Neural cell (in vitro differentiated cells): ENCODE measurements at regions not wholly inside any gene's neighbourhood (a gene's known extent, or its start where the extent isn't known, plus 50 kb on each side); places are given as distances from the start of the nearest gene placed in this dataset.
"Not testable (repeated sequence)": the region's sequence is repeated elsewhere in the genome, so short reads cannot be mapped to it uniquely, and the experiment has no call there.

Source experiments
- H2AFZ ChIP-seq: fragments of 200-600, 300-800 bp; sonication (generic), shearing (Covaris generic); 2 replicates; pipeline ENCODE4 v1.6.0; 2014; ENCODE audit warnings: low read depth, mild to moderate bottlenecking, antibody characterized with exemption, low read length, moderate library complexity
- H3F3A ChIP-seq: fragments of 200-600 bp; shearing (Covaris generic); 2 replicates; pipeline ENCODE4 v1.6.1; 2016; ENCODE audit warnings: mild to moderate bottlenecking, moderate library complexity, mixed read lengths, antibody characterized with exemption, low read length; ENCODE audit not compliant: insufficient read depth, poor library complexity, severe bottlenecking
- H3K27ac ChIP-seq: fragments of 200-600, 300-800 bp; sonication (generic), shearing (Covaris generic); 2 replicates; pipeline ENCODE4 v1.5.1; 2014; ENCODE audit warnings: mild to moderate bottlenecking, low read length, moderate library complexity
- H3K27me3 ChIP-seq: fragments of 300-800, 200-600 bp; sonication (generic), shearing (Covaris generic); 2 replicates; pipeline ENCODE4 v1.6.0; 2014; ENCODE audit warnings: mild to moderate bottlenecking, low read depth, low read length, moderate library complexity; ENCODE audit not compliant: insufficient read depth
- H3K36me3 ChIP-seq: fragments of 300-800, 200-600 bp; sonication (generic), shearing (Covaris generic); 2 replicates; pipeline ENCODE4 v1.5.1; 2014; ENCODE audit warnings: mild to moderate bottlenecking, antibody characterized with exemption, low read length, moderate library complexity; ENCODE audit not compliant: insufficient read depth
- H3K4me2 ChIP-seq: fragments of 300-800, 200-600 bp; sonication (generic), shearing (Covaris generic); 2 replicates; pipeline ENCODE4 v1.6.0; 2014; ENCODE audit warnings: mild to moderate bottlenecking, low read length
- H3K4me3 ChIP-seq: fragments of 300-800, 200-600 bp; sonication (generic), shearing (Covaris generic); 2 replicates; pipeline ENCODE4 v1.5.1; 2014; ENCODE audit warnings: mild to moderate bottlenecking, low read length, moderate library complexity
- H3K79me2 ChIP-seq: fragments of 200-600 bp; shearing (Covaris generic); replicated peaks from 2 replicates; pipeline ENCODE4 v1.6.0; 2014; ENCODE audit warnings: mild to moderate bottlenecking, low read length, moderate library complexity; ENCODE audit not compliant: insufficient read depth
- H3K9ac ChIP-seq: fragments of 300-800, 200-600 bp; sonication (generic), shearing (Covaris generic); 2 replicates; pipeline ENCODE4 v1.6.1; 2016; ENCODE audit warnings: mild to moderate bottlenecking, low read length, mixed read lengths
- H3K9me2 ChIP-seq: fragments of 200-600 bp; shearing (Covaris generic); 2 replicates; pipeline ENCODE4 v1.6.1; 2016; ENCODE audit warnings: mild to moderate bottlenecking, low read length, mixed read lengths; ENCODE audit not compliant: insufficient read depth
- H3K9me3 ChIP-seq: fragments of 200-600, 300-800 bp; sonication (generic), shearing (Covaris generic); 2 replicates; pipeline ENCODE4 v1.6.1; 2016; ENCODE audit warnings: mild to moderate bottlenecking, mixed run types, low read length, moderate library complexity, mixed read lengths
- H4K20me1 ChIP-seq: fragments of 200-600 bp; shearing (Covaris generic); 2 replicates; pipeline ENCODE4 v1.6.1; 2016; ENCODE audit warnings: mild to moderate bottlenecking, mixed run types; ENCODE audit not compliant: insufficient read depth
- CTCF ChIP-seq: fragments of 450-650 bp; IDR thresholded peaks from 2 replicates; pipeline ENCODE4 v1.5.1; 2014; ENCODE audit warnings: antibody characterized with exemption, mild to moderate bottlenecking, moderate library complexity; ENCODE audit not compliant: poor library complexity, severe bottlenecking
- EP300 ChIP-seq: fragments of 450-650 bp; conservative IDR thresholded peaks from 2 replicates; pipeline ENCODE4 v1.6.1; 2014; ENCODE audit warnings: antibody characterized with exemption, mild to moderate bottlenecking, moderate library complexity; ENCODE audit not compliant: poor library complexity, severe bottlenecking
- EZH2 ChIP-seq: fragments of 200-600, 300-800 bp; shearing (Covaris generic), sonication (generic); IDR thresholded peaks from 2 replicates; pipeline ENCODE4 v1.6.1; 2014; ENCODE audit warnings: antibody characterized with exemption, low read length, borderline replicate concordance, mild to moderate bottlenecking; ENCODE audit not compliant: insufficient read depth, poor library complexity, severe bottlenecking
- MXI1 ChIP-seq: fragments of 450-650 bp; conservative IDR thresholded peaks from 2 replicates; pipeline ENCODE4 v1.6.1; 2014; ENCODE audit warnings: antibody characterized with exemption, mild to moderate bottlenecking; ENCODE audit not compliant: poor library complexity, severe bottlenecking
- POLR2AphosphoS5 ChIP-seq: IDR thresholded peaks from 2 replicates; pipeline ENCODE4 v1.6.1; 2012
- RAD21 ChIP-seq: fragments of 450-650 bp; conservative IDR thresholded peaks from 2 replicates; pipeline ENCODE4 v1.6.1; 2014; ENCODE audit warnings: antibody characterized with exemption, mild to moderate bottlenecking, moderate library complexity
- REST ChIP-seq: IDR thresholded peaks from 2 replicates; pipeline ENCODE4 v1.6.1; 2012; ENCODE audit warnings: borderline replicate concordance
- SMC3 ChIP-seq: fragments of 450-650 bp; conservative IDR thresholded peaks from 2 replicates; pipeline ENCODE4 v1.6.1; 2014; ENCODE audit warnings: antibody characterized with exemption, mild to moderate bottlenecking, moderate library complexity; ENCODE audit not compliant: poor library complexity
- TAF1 ChIP-seq: IDR thresholded peaks from 2 replicates; pipeline ENCODE4 v1.6.1; 2012; ENCODE audit warnings: low read depth

- Histone ChIP-seq H4K20me1 (no peaks in the 10 kb centered on the region), H3K79me2 (no peaks in the 10 kb centered on the region), H3K36me3 (no peaks in the 10 kb centered on the region), H3F3A (no peaks in the 10 kb centered on the region), H3K9me3 (no peaks in the 10 kb centered on the region), H3K27me3 (no peaks in the 10 kb centered on the region), H3K4me2 (no peak overlapping the region), H3K4me3 (no peak overlapping the region), H3K9me2 (no peaks in the 10 kb centered on the region), H2AFZ (no peak overlapping the region), H3K9ac (no peak overlapping the region), H3K27ac (no peak overlapping the region)
- no peak for TF ChIP-seq SMC3
- no peak for TF ChIP-seq TAF1
- TF ChIP-seq MXI1: no peak
- TF ChIP-seq EZH2: no peak
- TF ChIP-seq POLR2AphosphoS5: no peak
Observed at GRCh38 chr12:47308672-47309071, 228.9 kb upstream of the AMIGO2 start.

- Histone ChIP-seq H3K36me3 (no peaks in the 10 kb centered on the region), H3K4me3 (no peak overlapping the region), H3K9me2 (no peaks in the 10 kb centered on the region), H2AFZ (no peak overlapping the region), H3K27ac (no peak overlapping the region), H3K27me3 (no peaks in the 10 kb centered on the region), H3F3A (no peaks in the 10 kb centered on the region), H3K4me2 (no peak overlapping the region), H3K9ac (no peak overlapping the region), H3K9me3 (no peaks in the 10 kb centered on the region), H3K79me2 (no peaks in the 10 kb centered on the region), H4K20me1 (no peaks in the 10 kb centered on the region)
- no peak for TF ChIP-seq POLR2AphosphoS5
- no peak for TF ChIP-seq EZH2
- TF ChIP-seq REST: no peak
- TF ChIP-seq MXI1: no peak
- TF ChIP-seq EP300: no peak
- TF ChIP-seq TAF1: no peak
- TF ChIP-seq CTCF: peak; percentile 37
- TF ChIP-seq SMC3: peak; percentile 15
- TF ChIP-seq RAD21: peak; percentile 29
Observed at GRCh38 chr12:47307680-47308399, 228.1 kb upstream of the AMIGO2 start.

- not testable (repeated sequence) for H3K27me3 ChIP-seq, H2AFZ ChIP-seq, H4K20me1 ChIP-seq, H3F3A ChIP-seq, H3K4me3 ChIP-seq, H3K9me3 ChIP-seq, H3K4me2 ChIP-seq, H3K27ac ChIP-seq, H3K36me3 ChIP-seq, H3K79me2 ChIP-seq, H3K9ac ChIP-seq, H3K9me2 ChIP-seq
Observed at GRCh38 chr12:47306773-47307679, 227.3 kb upstream of the AMIGO2 start.
